ENCODE measurements at regions not wholly inside any gene's neighbourhood (a gene's known extent, or its start where the extent isn't known, plus 50 kb on each side); places are given as distances from the start of the nearest gene placed in this dataset.
"Not testable (repeated sequence)": the region's sequence is repeated elsewhere in the genome, so short reads cannot be mapped to it uniquely, and the experiment has no call there.

GRCh38 chr3:192968901-192969300 lies 51.2 kb upstream of the MB21D2 start:
- H3K4me3 ChIP-seq (ENCODE audit: low read depth, low read length); DNase-seq (ENCODE audit: low read depth): not testable (repeated sequence)

GRCh38 chr3:192980632-192981031 lies 63.0 kb upstream of the MB21D2 start:
- H3K4me3 ChIP-seq (ENCODE audit: low read depth, low read length), result no peak overlapping the region
- no peak for DNase-seq (ENCODE audit: low read depth)
- TF ChIP-seq CTCF (IDR thresholded peaks at IDR 0.05; ENCODE audit: low read depth, low read length), result no peak

- TF ChIP-seq POLR2A (IDR thresholded peaks at IDR 0.05; ENCODE audit: extremely low read depth, insufficient read length), result no peak
- TF ChIP-seq MAX (IDR thresholded peaks at IDR 0.05; ENCODE audit: low read depth, low read length), result no peak
- TF ChIP-seq MYC (IDR thresholded peaks at IDR 0.05; ENCODE audit: low read depth, low read length), result no peak
- no peak for TF ChIP-seq CTCF (IDR thresholded peaks at IDR 0.05; ENCODE audit: low read depth, low read length)
- H3K4me3 ChIP-seq (ENCODE audit: low read depth, low read length), result no peak overlapping the region
- no peak for DNase-seq (ENCODE audit: low read depth)
Observed at GRCh38 chr3:192986379-192986778, 68.7 kb upstream of the MB21D2 start.

GRCh38 chr3:192991356-192991755 lies 73.7 kb upstream of the MB21D2 start:
- H3K4me3 ChIP-seq (ENCODE audit: low read depth, low read length), result no peak overlapping the region
- DNase-seq (ENCODE audit: low read depth), result no peak
- TF ChIP-seq CTCF (IDR thresholded peaks at IDR 0.05; ENCODE audit: low read depth, low read length) (no peak), MYC (IDR thresholded peaks at IDR 0.05; ENCODE audit: low read depth, low read length) (no peak), MAX (IDR thresholded peaks at IDR 0.05; ENCODE audit: low read depth, low read length) (no peak)

- TF ChIP-seq POLR2A (IDR thresholded peaks at IDR 0.05; ENCODE audit: extremely low read depth, insufficient read length), result no peak
- no peak for TF ChIP-seq CTCF (IDR thresholded peaks at IDR 0.05; ENCODE audit: low read depth, low read length)
- no peak for TF ChIP-seq MYC (IDR thresholded peaks at IDR 0.05; ENCODE audit: low read depth, low read length)
- no peak for TF ChIP-seq MAX (IDR thresholded peaks at IDR 0.05; ENCODE audit: low read depth, low read length)
- DNase-seq (ENCODE audit: low read depth), result no peak
- no peak overlapping the region for H3K4me3 ChIP-seq (ENCODE audit: low read depth, low read length)
Observed at GRCh38 chr3:192992361-192992760, 74.7 kb upstream of the MB21D2 start.

- no peak for DNase-seq (ENCODE audit: low read depth)
- TF ChIP-seq POLR2A (IDR thresholded peaks at IDR 0.05; ENCODE audit: extremely low read depth, insufficient read length) (no peak), MAX (IDR thresholded peaks at IDR 0.05; ENCODE audit: low read depth, low read length) (no peak), MYC (IDR thresholded peaks at IDR 0.05; ENCODE audit: low read depth, low read length) (no peak), CTCF (IDR thresholded peaks at IDR 0.05; ENCODE audit: low read depth, low read length) (no peak)
- no peak overlapping the region for H3K4me3 ChIP-seq (ENCODE audit: low read depth, low read length)
Observed at GRCh38 chr3:192993411-192993810, 75.8 kb upstream of the MB21D2 start.

GRCh38 chr3:193001113-193001512 lies 83.5 kb upstream of the MB21D2 start:
- H3K4me3 ChIP-seq (ENCODE audit: low read depth, low read length); DNase-seq (ENCODE audit: low read depth): not testable (repeated sequence)

- not testable (repeated sequence) for H3K4me3 ChIP-seq (ENCODE audit: low read depth, low read length); DNase-seq (ENCODE audit: low read depth)
Observed at GRCh38 chr3:193003624-193004023, 86.0 kb upstream of the MB21D2 start.
